SJCRH30 (cell line): ENCODE measurements at regions not wholly inside any gene's neighbourhood (a gene's known extent, or its start where the extent isn't known, plus 50 kb on each side); places are given as distances from the start of the nearest gene placed in this dataset.

Experiments used
- DNase-seq, 2 experiments: peaks; one replicate each; pipeline ENCODE4 v3.0.0-alpha.2; 2015 to 2020
- H3K27ac ChIP-seq: fragments of 250-450 bp; sonication (Bioruptor Pico); 2 replicates; pipeline ENCODE4 v1.5.1; 2020; ENCODE audit warnings: mild to moderate bottlenecking, moderate library complexity
- H3K27me3 ChIP-seq: fragments of 250-450 bp; sonication (Bioruptor Pico); 2 replicates; pipeline ENCODE4 v1.5.1; 2020; ENCODE audit warnings: mild to moderate bottlenecking, moderate library complexity
- H3K36me3 ChIP-seq: fragments of 250-450 bp; sonication (Bioruptor Pico); 2 replicates; pipeline ENCODE4 v1.5.1; 2020; ENCODE audit warnings: mild to moderate bottlenecking, moderate library complexity
- H3K4me1 ChIP-seq: fragments of 250-450 bp; sonication (Bioruptor Pico); 2 replicates; pipeline ENCODE4 v1.5.1; 2020; ENCODE audit warnings: mild to moderate bottlenecking, moderate library complexity
- H3K4me3 ChIP-seq: fragments of 250-450 bp; sonication (Bioruptor Pico); 2 replicates; pipeline ENCODE4 v1.5.1; 2020; ENCODE audit warnings: mild to moderate bottlenecking, moderate library complexity
- H3K9me3 ChIP-seq: fragments of 250-450 bp; sonication (Bioruptor Pico); replicated peaks from 2 replicates; pipeline ENCODE4 v1.5.1; 2020; ENCODE audit warnings: mild to moderate bottlenecking, moderate library complexity

- peak overlapping the region; percentile 11; the same call in 1 of the 2 replicates for H3K4me3 ChIP-seq
- no peaks in the 10 kb centered on the region for H3K36me3 ChIP-seq
- H3K4me1 ChIP-seq = peaks cover 5% of the 10 kb centered on the region; the same call in 1 of the 2 replicates
- H3K27me3 ChIP-seq = no peaks in the 10 kb centered on the region
- peak overlapping the region; percentile 7 for H3K27ac ChIP-seq
- DNase-seq = peak; percentile 19 to 68
- no peaks in the 10 kb centered on the region for H3K9me3 ChIP-seq
Observed at GRCh38 chr2:160666154-160667060, 172.8 kb upstream of the RBMS1 start.

DNA sequence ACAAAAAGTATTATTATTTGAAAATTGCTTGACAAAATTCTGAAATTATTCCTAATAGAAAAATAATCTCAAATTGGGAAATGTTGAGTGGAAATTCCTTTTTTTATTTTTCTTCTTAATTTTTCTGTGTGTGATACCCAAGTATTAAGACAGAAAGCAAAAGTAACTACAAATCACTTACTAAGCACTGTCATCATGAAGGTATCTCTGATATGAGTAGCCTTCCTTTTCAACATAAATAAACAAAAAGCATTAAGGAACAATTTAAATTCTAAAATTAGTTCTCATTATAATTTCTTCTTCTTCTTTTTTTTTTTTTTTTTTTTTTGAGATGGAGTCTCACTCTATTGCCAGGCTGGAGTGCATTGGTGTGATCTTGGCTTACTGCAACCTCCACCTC is 174.2 kb upstream of the RBMS1 start:
- DNase-seq = no peak
- Histone ChIP-seq H3K27ac (no peak overlapping the region), H3K4me3 (no peak overlapping the region), H3K4me1 (peaks cover 5% of the 10 kb centered on the region; the same call in 1 of the 2 replicates), H3K36me3 (no peaks in the 10 kb centered on the region), H3K27me3 (no peaks in the 10 kb centered on the region), H3K9me3 (no peaks in the 10 kb centered on the region)

DNA sequence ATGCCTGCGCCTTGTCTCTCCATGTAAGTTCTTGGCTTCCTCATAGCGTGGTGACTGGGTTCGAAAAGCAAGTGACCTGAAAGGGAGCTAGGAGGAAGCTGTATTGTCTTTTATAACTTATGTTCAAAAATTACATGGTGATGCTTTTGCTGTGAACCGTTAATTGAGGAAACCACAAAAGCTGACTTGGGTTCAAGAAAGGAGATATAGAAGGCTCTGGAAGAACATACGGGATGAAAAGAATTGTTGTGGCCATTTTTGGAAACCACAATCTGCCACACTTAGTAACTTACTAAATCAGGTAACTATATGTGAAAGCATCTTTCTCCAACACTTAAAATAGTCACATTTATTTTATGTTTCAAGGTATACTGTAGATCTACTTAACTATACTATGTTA is 177.0 kb upstream of the RBMS1 start:
- no peak for DNase-seq
- Histone ChIP-seq H3K36me3 (no peaks in the 10 kb centered on the region), H3K9me3 (no peaks in the 10 kb centered on the region), H3K27ac (no peak overlapping the region), H3K27me3 (no peaks in the 10 kb centered on the region), H3K4me1 (peaks cover 5% of the 10 kb centered on the region; the same call in 1 of the 2 replicates), H3K4me3 (no peak overlapping the region)

GRCh38 chr2:160672211-160672610 is 178.6 kb upstream of the RBMS1 start:
- no peaks in the 10 kb centered on the region for H3K27me3 ChIP-seq
- DNase-seq = no peak
- H3K4me1 ChIP-seq = peaks cover 4% of the 10 kb centered on the region; the same call in 1 of the 2 replicates
- no peaks in the 10 kb centered on the region for H3K36me3 ChIP-seq
- no peak overlapping the region for H3K4me3 ChIP-seq
- H3K9me3 ChIP-seq = no peaks in the 10 kb centered on the region
- no peak overlapping the region for H3K27ac ChIP-seq

GRCh38 chr2:160674146-160674750 is 180.6 kb upstream of the RBMS1 start:
- Histone ChIP-seq H3K4me1 (no peaks in the 10 kb centered on the region), H3K36me3 (no peaks in the 10 kb centered on the region), H3K4me3 (no peak overlapping the region), H3K27ac (no peak overlapping the region), H3K27me3 (no peaks in the 10 kb centered on the region), H3K9me3 (no peaks in the 10 kb centered on the region)
- no peak for DNase-seq

DNA sequence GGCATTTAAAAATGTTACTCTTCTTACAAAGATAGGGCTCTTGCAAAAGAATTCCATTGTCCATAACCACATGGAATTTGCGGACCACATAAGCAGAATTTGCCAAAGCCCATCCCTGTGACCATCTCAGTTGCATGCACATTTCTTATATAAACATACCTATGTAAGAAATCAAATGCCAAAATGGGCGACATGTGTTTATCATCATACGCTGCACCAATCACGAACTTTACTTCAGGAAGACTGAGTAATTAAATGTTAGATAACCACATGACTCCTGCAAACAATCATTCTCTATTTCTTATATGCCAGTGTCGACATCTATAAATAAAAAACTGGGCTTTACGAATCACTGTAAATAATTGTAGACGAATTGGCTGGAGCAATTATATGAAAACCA is 186.1 kb upstream of the RBMS1 start:
- Histone ChIP-seq H3K9me3 (no peaks in the 10 kb centered on the region), H3K4me1 (no peaks in the 10 kb centered on the region), H3K4me3 (no peak overlapping the region), H3K27ac (no peak overlapping the region), H3K27me3 (no peaks in the 10 kb centered on the region), H3K36me3 (no peaks in the 10 kb centered on the region)
- no peak for DNase-seq

- H3K4me3 ChIP-seq = no peak overlapping the region
- no peaks in the 10 kb centered on the region for H3K9me3 ChIP-seq
- H3K36me3 ChIP-seq = no peaks in the 10 kb centered on the region
- H3K4me1 ChIP-seq = no peaks in the 10 kb centered on the region
- H3K27ac ChIP-seq = no peak overlapping the region
- H3K27me3 ChIP-seq = no peaks in the 10 kb centered on the region
- no peak for DNase-seq
Observed at GRCh38 chr2:160680294-160680693, 186.7 kb upstream of the RBMS1 start.

GRCh38 chr2:160680974-160681373 is 187.4 kb upstream of the RBMS1 start:
- DNase-seq = no peak
- H3K4me1 ChIP-seq = no peaks in the 10 kb centered on the region
- no peaks in the 10 kb centered on the region for H3K36me3 ChIP-seq
- no peak overlapping the region for H3K27ac ChIP-seq
- H3K4me3 ChIP-seq = no peak overlapping the region
- H3K27me3 ChIP-seq = no peaks in the 10 kb centered on the region
- H3K9me3 ChIP-seq = no peaks in the 10 kb centered on the region

GRCh38 chr2:160683206-160683605 is 189.6 kb upstream of the RBMS1 start:
- H3K27me3 ChIP-seq = no peaks in the 10 kb centered on the region
- no peak for DNase-seq
- H3K9me3 ChIP-seq = no peaks in the 10 kb centered on the region
- H3K36me3 ChIP-seq = no peaks in the 10 kb centered on the region
- no peak overlapping the region for H3K4me3 ChIP-seq
- no peaks in the 10 kb centered on the region for H3K4me1 ChIP-seq
- H3K27ac ChIP-seq = no peak overlapping the region

DNA sequence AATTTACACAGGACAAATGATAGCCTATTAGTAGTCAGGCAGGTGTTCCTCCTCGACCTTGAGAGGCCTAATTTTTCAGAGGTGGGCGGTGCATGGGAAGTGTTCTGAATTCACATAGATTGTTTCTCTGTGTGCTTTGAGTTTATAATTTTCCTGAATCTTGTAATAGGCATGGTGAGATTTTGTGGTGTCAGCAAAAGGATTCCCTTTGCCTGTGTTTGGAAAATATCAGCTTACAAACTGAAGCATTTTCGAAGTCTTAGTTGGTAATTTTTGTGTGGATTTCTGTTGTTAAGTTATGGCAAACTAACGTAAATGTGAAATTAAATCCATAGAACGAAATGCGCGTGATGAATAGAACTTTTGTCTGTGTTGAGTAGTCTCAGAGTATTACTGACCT is 194.0 kb upstream of the RBMS1 start:
- no peaks in the 10 kb centered on the region for H3K4me1 ChIP-seq
- no peaks in the 10 kb centered on the region for H3K9me3 ChIP-seq
- no peak overlapping the region for H3K4me3 ChIP-seq
- no peaks in the 10 kb centered on the region for H3K36me3 ChIP-seq
- H3K27me3 ChIP-seq = no peaks in the 10 kb centered on the region
- no peak for DNase-seq
- no peak overlapping the region for H3K27ac ChIP-seq

DNA sequence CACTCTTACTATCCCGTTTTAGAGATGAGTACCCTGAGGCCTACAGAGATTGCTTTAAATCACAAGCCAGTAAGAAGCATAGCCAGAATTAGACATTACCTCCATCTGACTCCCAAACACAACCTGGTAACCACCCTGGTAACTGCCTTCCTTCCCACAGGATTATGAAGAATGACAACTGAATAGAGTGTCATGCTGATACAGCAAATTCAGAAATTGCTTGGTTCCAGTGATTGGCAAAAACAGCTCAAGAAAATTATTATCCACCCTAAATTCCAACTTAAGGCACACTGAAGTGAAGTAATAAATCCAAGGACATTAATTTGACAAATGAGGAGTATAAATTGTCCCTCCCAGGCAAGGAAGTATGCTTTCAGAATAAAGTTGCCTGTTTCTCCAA is 195.8 kb upstream of the RBMS1 start:
- no peaks in the 10 kb centered on the region for H3K27me3 ChIP-seq
- no peaks in the 10 kb centered on the region for H3K9me3 ChIP-seq
- no peaks in the 10 kb centered on the region for H3K4me1 ChIP-seq
- no peak overlapping the region for H3K4me3 ChIP-seq
- no peaks in the 10 kb centered on the region for H3K36me3 ChIP-seq
- no peak for DNase-seq
- no peak overlapping the region for H3K27ac ChIP-seq

- no peak overlapping the region for H3K4me3 ChIP-seq
- H3K4me1 ChIP-seq = peaks cover 9% of the 10 kb centered on the region; the same call in 1 of the 2 replicates
- no peaks in the 10 kb centered on the region for H3K27me3 ChIP-seq
- no peaks in the 10 kb centered on the region for H3K9me3 ChIP-seq
- H3K36me3 ChIP-seq = no peaks in the 10 kb centered on the region
- DNase-seq = no peak
- H3K27ac ChIP-seq = no peak overlapping the region
Observed at GRCh38 chr2:160694221-160694620, 200.6 kb upstream of the RBMS1 start.

- H3K4me1 ChIP-seq = peaks cover 9% of the 10 kb centered on the region; the same call in 1 of the 2 replicates
- no peak overlapping the region for H3K4me3 ChIP-seq
- H3K27ac ChIP-seq = no peak overlapping the region
- H3K9me3 ChIP-seq = no peaks in the 10 kb centered on the region
- H3K36me3 ChIP-seq = no peaks in the 10 kb centered on the region
- H3K27me3 ChIP-seq = no peaks in the 10 kb centered on the region
- DNase-seq = no peak
Observed at GRCh38 chr2:160694631-160695030, 201.0 kb upstream of the RBMS1 start.

GRCh38 chr2:160695402-160696086 is 201.9 kb upstream of the RBMS1 start:
- DNase-seq = peak in 1 of 2 experiments; percentile 45
- Histone ChIP-seq H3K4me3 (no peak overlapping the region), H3K4me1 (peaks cover 9% of the 10 kb centered on the region; the same call in 1 of the 2 replicates), H3K9me3 (no peaks in the 10 kb centered on the region), H3K27me3 (no peaks in the 10 kb centered on the region), H3K36me3 (no peaks in the 10 kb centered on the region), H3K27ac (no peak overlapping the region)

DNA sequence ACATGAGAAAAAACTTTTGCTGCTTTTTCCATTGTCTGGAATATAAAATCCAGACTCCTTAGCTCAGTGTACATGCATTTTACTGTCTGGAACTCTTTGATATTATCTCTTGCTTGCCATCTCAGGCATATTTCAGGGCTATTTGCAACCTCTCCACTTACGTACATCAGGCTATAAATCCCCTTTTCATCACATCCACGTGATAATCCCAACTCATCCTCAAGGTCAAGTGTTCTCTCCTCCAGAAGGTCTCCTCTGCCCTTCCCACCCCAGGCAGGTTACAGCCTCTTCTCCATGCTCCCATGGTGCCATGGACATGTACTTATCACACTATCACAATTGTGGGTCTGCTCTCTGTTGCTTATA is 202.5 kb upstream of the RBMS1 start:
- H3K9me3 ChIP-seq = no peaks in the 10 kb centered on the region
- H3K27ac ChIP-seq = no peak overlapping the region
- no peak overlapping the region for H3K4me3 ChIP-seq
- no peaks in the 10 kb centered on the region for H3K36me3 ChIP-seq
- peaks cover 9% of the 10 kb centered on the region; the same call in 1 of the 2 replicates for H3K4me1 ChIP-seq
- no peaks in the 10 kb centered on the region for H3K27me3 ChIP-seq
- DNase-seq = no peak
